ENCODE measurements at regions not wholly inside any gene's neighbourhood (a gene's known extent, or its start where the extent isn't known, plus 50 kb on each side); places are given as distances from the start of the nearest gene placed in this dataset.

DNA sequence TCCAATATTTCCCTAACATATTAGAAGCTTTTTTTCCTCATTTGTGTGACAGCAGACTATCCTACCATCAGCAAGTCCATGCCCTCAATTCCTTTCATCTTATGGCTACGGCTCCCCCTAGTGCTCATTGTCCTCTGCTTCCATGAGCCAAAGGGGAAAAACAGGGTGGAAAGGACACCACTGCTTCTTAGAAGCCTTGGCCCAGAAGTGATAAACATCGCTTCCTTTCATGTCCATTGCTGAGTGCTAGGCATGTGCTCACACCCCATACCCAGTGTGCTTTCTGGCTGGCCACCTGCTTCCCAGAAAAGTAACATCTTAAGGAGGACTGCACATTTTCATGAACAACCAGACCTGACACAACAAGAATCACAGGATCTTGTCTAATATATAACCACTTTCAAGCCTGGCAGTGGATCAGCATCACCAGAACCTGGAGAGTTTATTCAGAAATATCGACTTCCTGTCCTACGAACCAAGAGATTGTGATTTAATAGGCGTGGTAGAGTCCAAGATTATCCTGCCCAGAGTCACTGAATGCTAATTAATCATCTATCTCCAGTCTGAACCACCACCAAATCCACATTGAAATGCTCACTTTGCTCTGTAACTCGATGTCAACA, 650.5 kb upstream of the SORCS1 start:
- Histone ChIP-seq H3K4me1 (ENCODE audit: insufficient read depth, low read length) (peaks cover 10% of the 10 kb centered on the region), H3K4me2 (ENCODE audit: low read length) (no peak overlapping the region), H3K79me2 (ENCODE audit: low read length) (no peaks in the 10 kb centered on the region), H3F3A (ENCODE audit: low read length, unreplicated experiment) (no peaks in the 10 kb centered on the region), H2AFZ (ENCODE audit: low read length) (peak overlapping the region; percentile 69), H3K27me3 (ENCODE audit: low read length) (no peaks in the 10 kb centered on the region), H3K9me2 (replicated peaks; ENCODE audit: low read length) (no peaks in the 10 kb centered on the region), H3K9ac (ENCODE audit: low read length) (no peak overlapping the region), H4K20me1 (ENCODE audit: low read length) (no peaks in the 10 kb centered on the region), H3K27ac (ENCODE audit: low read length) (no peak overlapping the region), H3K4me3 (ENCODE audit: low read length) (no peak overlapping the region), H3K36me3 (ENCODE audit: low read depth, low read length) (no peaks in the 10 kb centered on the region), H3K9me3 (ENCODE audit: low read length) (no peaks in the 10 kb centered on the region)
- CTCF ChIA-PET = interaction anchor here (0.6 to 1.0 kb wide), 3 partner anchors 83 to 405 kb away, joined by 3 to 10 read pairs (median 3); no protein-coding TSS in a partner anchor
- peak; percentile 78 for DNase-seq
- TF ChIP-seq, protein P1, sequence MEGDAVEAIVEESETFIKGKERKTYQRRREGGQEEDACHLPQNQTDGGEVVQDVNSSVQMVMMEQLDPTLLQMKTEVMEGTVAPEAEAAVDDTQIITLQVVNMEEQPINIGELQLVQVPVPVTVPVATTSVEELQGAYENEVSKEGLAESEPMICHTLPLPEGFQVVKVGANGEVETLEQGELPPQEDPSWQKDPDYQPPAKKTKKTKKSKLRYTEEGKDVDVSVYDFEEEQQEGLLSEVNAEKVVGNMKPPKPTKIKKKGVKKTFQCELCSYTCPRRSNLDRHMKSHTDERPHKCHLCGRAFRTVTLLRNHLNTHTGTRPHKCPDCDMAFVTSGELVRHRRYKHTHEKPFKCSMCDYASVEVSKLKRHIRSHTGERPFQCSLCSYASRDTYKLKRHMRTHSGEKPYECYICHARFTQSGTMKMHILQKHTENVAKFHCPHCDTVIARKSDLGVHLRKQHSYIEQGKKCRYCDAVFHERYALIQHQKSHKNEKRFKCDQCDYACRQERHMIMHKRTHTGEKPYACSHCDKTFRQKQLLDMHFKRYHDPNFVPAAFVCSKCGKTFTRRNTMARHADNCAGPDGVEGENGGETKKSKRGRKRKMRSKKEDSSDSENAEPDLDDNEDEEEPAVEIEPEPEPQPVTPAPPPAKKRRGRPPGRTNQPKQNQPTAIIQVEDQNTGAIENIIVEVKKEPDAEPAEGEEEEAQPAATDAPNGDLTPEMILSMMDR (conservative IDR thresholded peaks at IDR 0.05; ENCODE audit: low read depth, low read length) = peak; percentile 84
- TF ChIP-seq EZH2phosphoT487 (IDR thresholded peaks at IDR 0.05; ENCODE audit: borderline replicate concordance, low read length) (no peak), EZH2 (IDR thresholded peaks at IDR 0.05; ENCODE audit: low read length, unreplicated experiment) (no peak)
- intact Hi-C loops (cut with micrococcal nuclease) = loop anchor here (1.0 to 10.0 kb wide), 4 partner anchors 110 to 387 kb away; no protein-coding TSS in a partner anchor
- ATAC-seq = peak; percentile 90
- POLR2A ChIA-PET (ENCODE audit: unreplicated experiment) = no interaction called here
- no TSS peak for BruUV-seq (replicated peaks)

DNA sequence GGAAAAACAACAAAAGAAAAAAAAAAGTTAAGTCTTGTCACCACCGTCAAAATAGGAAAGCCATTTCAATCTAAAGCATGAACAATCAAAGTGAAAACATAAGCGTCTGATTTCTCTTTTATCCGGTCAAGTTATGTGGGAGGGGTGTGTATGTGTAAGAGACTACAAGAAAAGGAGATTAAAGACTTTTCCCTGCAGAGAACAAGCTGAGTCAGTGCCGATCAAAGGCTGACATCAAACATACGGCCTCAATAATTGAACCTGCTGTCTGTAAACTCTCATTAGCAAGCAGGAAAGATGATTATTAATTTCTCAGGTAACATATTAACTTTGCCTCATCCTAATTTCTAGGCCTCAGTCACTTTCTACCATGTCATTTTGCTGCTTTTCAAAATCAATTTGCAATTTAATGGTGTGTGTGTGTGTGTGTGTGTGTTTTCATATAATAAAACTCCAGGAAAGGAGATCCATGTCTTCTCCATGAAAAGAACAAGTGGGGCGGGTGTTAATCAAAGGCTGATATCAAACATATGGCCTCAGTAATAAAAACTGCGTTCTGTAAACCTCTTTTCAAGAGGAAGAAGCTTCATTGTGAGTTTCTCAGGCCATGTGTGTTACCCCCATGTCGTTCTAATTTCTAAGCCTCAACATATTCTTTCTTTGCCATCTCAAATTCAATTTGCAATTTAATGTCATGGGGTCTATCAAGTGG, 649.1 kb upstream of the SORCS1 start:
- intact Hi-C loops (cut with micrococcal nuclease) = loop anchor here (1.0 to 10.0 kb wide), 3 partner anchors 109 to 404 kb away; no protein-coding TSS in a partner anchor
- H3K4me2 ChIP-seq (ENCODE audit: low read length) = no peak overlapping the region
- H3K27ac ChIP-seq (ENCODE audit: low read length) = no peak overlapping the region
- H3F3A ChIP-seq (ENCODE audit: low read length, unreplicated experiment) = no peaks in the 10 kb centered on the region
- H3K9me3 ChIP-seq (ENCODE audit: low read length) = no peaks in the 10 kb centered on the region
- no TSS peak for BruUV-seq (replicated peaks)
- DNase-seq (no peak), ATAC-seq (no peak)
- no peak overlapping the region for H2AFZ ChIP-seq (ENCODE audit: low read length)
- ChIA-PET CTCF (interaction anchor here (1.0 to 1.2 kb wide), 2 partner anchors 404 kb away, joined by 3 to 4 read pairs; no protein-coding TSS in a partner anchor), POLR2A (ENCODE audit: unreplicated experiment) (no interaction called here)
- H3K36me3 ChIP-seq (ENCODE audit: low read depth, low read length) = no peaks in the 10 kb centered on the region
- TF ChIP-seq, protein P1 (conservative IDR thresholded peaks at IDR 0.05; ENCODE audit: low read depth, low read length) = no peak
- TF ChIP-seq EZH2phosphoT487 (IDR thresholded peaks at IDR 0.05; ENCODE audit: borderline replicate concordance, low read length) = no peak
- no peak for TF ChIP-seq EZH2 (IDR thresholded peaks at IDR 0.05; ENCODE audit: low read length, unreplicated experiment)
- H3K9ac ChIP-seq (ENCODE audit: low read length) = no peak overlapping the region
- H3K4me1 ChIP-seq (ENCODE audit: insufficient read depth, low read length) = peaks cover 15% of the 10 kb centered on the region
- no peak overlapping the region for H3K4me3 ChIP-seq (ENCODE audit: low read length)
- H3K79me2 ChIP-seq (ENCODE audit: low read length) = no peaks in the 10 kb centered on the region
- H3K9me2 ChIP-seq (replicated peaks; ENCODE audit: low read length) = no peaks in the 10 kb centered on the region
- no peaks in the 10 kb centered on the region for H4K20me1 ChIP-seq (ENCODE audit: low read length)
- no peaks in the 10 kb centered on the region for H3K27me3 ChIP-seq (ENCODE audit: low read length)

DNA sequence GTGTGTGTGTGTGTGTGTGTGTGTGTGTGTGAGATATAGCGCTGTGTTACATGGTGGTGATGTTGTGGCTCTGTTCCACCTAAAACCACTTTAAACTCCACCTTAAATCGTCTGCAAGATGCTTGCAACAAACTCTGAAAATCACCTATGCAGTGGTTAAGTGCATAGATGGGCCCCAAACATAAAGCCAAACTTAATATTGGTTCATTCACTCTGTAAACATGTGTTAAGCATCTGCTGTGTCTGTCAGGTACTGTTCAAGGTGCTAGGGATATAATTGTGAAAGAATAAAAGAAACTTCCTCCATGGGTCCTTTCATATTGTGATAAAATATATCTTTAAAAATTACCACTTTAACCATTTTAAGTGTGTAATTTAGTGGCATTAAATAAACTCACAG, 645.4 kb upstream of the SORCS1 start:
- CTCF ChIA-PET = no interaction called here
- DNase-seq = peak; percentile 58
- Histone ChIP-seq H2AFZ (ENCODE audit: low read length) (no peak overlapping the region), H3K79me2 (ENCODE audit: low read length) (no peaks in the 10 kb centered on the region), H3K9me2 (replicated peaks; ENCODE audit: low read length) (no peaks in the 10 kb centered on the region), H3K36me3 (ENCODE audit: low read depth, low read length) (no peaks in the 10 kb centered on the region), H3F3A (ENCODE audit: low read length, unreplicated experiment) (no peaks in the 10 kb centered on the region), H3K9me3 (ENCODE audit: low read length) (no peaks in the 10 kb centered on the region), H3K27ac (ENCODE audit: low read length) (no peak overlapping the region), H3K4me2 (ENCODE audit: low read length) (no peak overlapping the region), H3K9ac (ENCODE audit: low read length) (no peak overlapping the region), H3K4me1 (ENCODE audit: insufficient read depth, low read length) (peaks cover 9% of the 10 kb centered on the region), H3K4me3 (ENCODE audit: low read length) (no peak overlapping the region), H4K20me1 (ENCODE audit: low read length) (no peaks in the 10 kb centered on the region), H3K27me3 (ENCODE audit: low read length) (no peaks in the 10 kb centered on the region)
- TF ChIP-seq EZH2phosphoT487 (IDR thresholded peaks at IDR 0.05; ENCODE audit: borderline replicate concordance, low read length) (no peak), EZH2 (IDR thresholded peaks at IDR 0.05; ENCODE audit: low read length, unreplicated experiment) (no peak)
- TF ChIP-seq, protein P1 (conservative IDR thresholded peaks at IDR 0.05; ENCODE audit: low read depth, low read length) = no peak
- BruUV-seq (replicated peaks) = no TSS peak
- ATAC-seq = peak; percentile 90
- POLR2A ChIA-PET (ENCODE audit: unreplicated experiment) = no interaction called here
- intact Hi-C loops (cut with micrococcal nuclease) = loop anchor here (5.0 to 10.0 kb wide), 2 partner anchors 105 to 263 kb away; no protein-coding TSS in a partner anchor
